H1 (cell line): ENCODE measurements at regions not wholly inside any gene's neighbourhood (a gene's known extent, or its start where the extent isn't known, plus 50 kb on each side); places are given as distances from the start of the nearest gene placed in this dataset.

Source experiments
- CTCF ChIA-PET: fragments of 300-600 bp; sonication (Branson Sonifier 250); formaldehyde crosslinking; loops from one replicate; lab custom pipeline; 2021; ENCODE audit not compliant: partially characterized antibody; lab: Charles Lee
- POLR2A ChIA-PET: fragments of 300-600 bp; sonication (Branson Sonifier 250); formaldehyde crosslinking; loops from one replicate; lab custom pipeline; 2021; ENCODE audit warnings: inconsistent platforms; ENCODE audit not compliant: partially characterized antibody; lab: Charles Lee
- DNase-seq, 2 experiments: peaks; one replicate each; pipeline versions ENCODE4 v3.0.0 to v3.0.0-alpha.2; 2010 to 2022; ENCODE audit warnings: low spot score in 2 of 2, low read depth in 1 of 2, mixed read lengths in 1 of 2
- FAIRE-seq: peaks from 2 replicates; lab custom pipeline; 2011; peaks lifted over from hg19 to GRCh38; lab: Jason Lieb, UNC
- H2AFZ ChIP-seq: 2 replicates; pipeline ENCODE4 v1.8.1; 2012; ENCODE audit warnings: low read length, inconsistent platforms
- H2AK5ac ChIP-seq: 2 replicates; pipeline ENCODE4 v1.6.1; 2013; ENCODE audit warnings: low read depth, low read length
- H2BK120ac ChIP-seq: replicated peaks from 2 replicates; pipeline ENCODE3; 2013; ENCODE audit warnings: low read depth, low read length, inconsistent platforms
- H2BK12ac ChIP-seq: 2 replicates; pipeline ENCODE4 v1.6.1; 2013; ENCODE audit warnings: low read depth, low read length
- H2BK15ac ChIP-seq: 2 replicates; pipeline ENCODE4 v1.6.1; 2013; ENCODE audit warnings: low read length
- H2BK20ac ChIP-seq: 2 replicates; pipeline ENCODE4 v1.6.1; 2013; ENCODE audit warnings: low read length
- H2BK5ac ChIP-seq: 2 replicates; pipeline ENCODE4 v1.6.1; 2013; ENCODE audit warnings: low read depth, low read length
- H3K14ac ChIP-seq: 2 replicates; pipeline ENCODE4 v1.6.1; 2013; ENCODE audit warnings: inconsistent platforms; ENCODE audit not compliant: insufficient read length
- H3K18ac ChIP-seq: 2 replicates; pipeline ENCODE4 v1.6.1; 2013; ENCODE audit warnings: low read length; ENCODE audit errors: extremely low read depth
- H3K23ac ChIP-seq: 2 replicates; pipeline ENCODE4 v1.6.1; 2013; ENCODE audit warnings: inconsistent platforms; ENCODE audit not compliant: insufficient read length
- H3K23me2 ChIP-seq: 2 replicates; pipeline ENCODE4 v1.6.1; 2013; ENCODE audit warnings: low read depth, low read length
- H3K27ac ChIP-seq: 2 replicates; pipeline ENCODE4 v1.6.1; 2011; ENCODE audit warnings: low read depth, low read length, inconsistent platforms
- H3K27me3 ChIP-seq, 4 experiments: replicated peaks in 1 of 4; 1 replicate in 1 of 4; 2 replicates in 3 of 4; pipeline versions ENCODE4 v1.6.1 to v1.8.1; 2011 to 2013; ENCODE audit warnings: low read length in 3 of 4, mild to moderate bottlenecking in 3 of 4, inconsistent platforms in 2 of 4, mixed read lengths in 2 of 4, moderate library complexity in 1 of 4; ENCODE audit not compliant: control insufficient read depth in 3 of 4, insufficient read depth in 3 of 4; ENCODE audit errors: extremely low read depth in 1 of 4
- H3K36me3 ChIP-seq, 4 experiments: 2 replicates each; pipeline versions ENCODE4 v1.6.1 to v1.8.1; 2011 to 2013; ENCODE audit warnings: mild to moderate bottlenecking in 4 of 4, low read length in 3 of 4, moderate library complexity in 2 of 4, control low read depth in 1 of 4, inconsistent platforms in 1 of 4; ENCODE audit not compliant: insufficient read depth in 4 of 4, control insufficient read depth in 2 of 4
- H3K4ac ChIP-seq: replicated peaks from 2 replicates; pipeline ENCODE3; 2013; ENCODE audit warnings: low read length, low read depth, mixed read lengths, inconsistent platforms; ENCODE audit not compliant: insufficient read length
- H3K4me1 ChIP-seq, 4 experiments: replicated peaks in 1 of 4; 1 replicate in 1 of 4; 2 replicates in 3 of 4; pipeline versions ENCODE4 v1.6.1 to v1.8.1; 2011 to 2013; ENCODE audit warnings: low read length in 3 of 4, inconsistent platforms in 2 of 4, mixed read lengths in 1 of 4; ENCODE audit not compliant: insufficient read depth in 4 of 4, control insufficient read depth in 3 of 4
- H3K4me2 ChIP-seq, 2 experiments: 2 replicates each; pipeline versions ENCODE4 v1.6.1 to v1.8.1; 2011 to 2013; ENCODE audit warnings: low read depth in 2 of 2, low read length in 2 of 2, control low read depth in 1 of 2, inconsistent platforms in 1 of 2, mild to moderate bottlenecking in 1 of 2; ENCODE audit not compliant: insufficient read depth in 1 of 2
- H3K4me3 ChIP-seq, 4 experiments: fragments of 200-600, 300-600 bp in 1 of 4; sonication (generic), shearing (Covaris generic), sonication (Bioruptor Twin) in 1 of 4; 2 replicates each; pipeline versions ENCODE4 v1.5.1 to v1.8.1; 2011 to 2016; ENCODE audit warnings: low read length in 4 of 4, low read depth in 3 of 4, control low read depth in 2 of 4, inconsistent platforms in 2 of 4, mild to moderate bottlenecking in 2 of 4, mixed read lengths in 1 of 4, moderate library complexity in 1 of 4; ENCODE audit not compliant: insufficient read depth in 2 of 4; ENCODE audit errors: extremely low read depth in 1 of 4
- H3K56ac ChIP-seq: replicated peaks from 2 replicates; pipeline ENCODE3; 2013; ENCODE audit warnings: low read depth, mild to moderate bottlenecking, mixed read lengths, low read length, inconsistent platforms; ENCODE audit not compliant: insufficient read length
- H3K79me1 ChIP-seq: 2 replicates; pipeline ENCODE4 v1.6.1; 2013; ENCODE audit warnings: low read depth, low read length, control low read depth
- H3K79me2 ChIP-seq, 2 experiments: 2 replicates each; pipeline versions ENCODE4 v1.6.1 to v1.8.1; 2012 to 2013; ENCODE audit warnings: low read length in 2 of 2, mild to moderate bottlenecking in 2 of 2, inconsistent platforms in 1 of 2; ENCODE audit not compliant: insufficient read depth in 2 of 2, control insufficient read depth in 1 of 2
- H3K9ac ChIP-seq, 4 experiments: replicated peaks in 1 of 4; 1 replicate in 1 of 4; 2 replicates in 3 of 4; pipeline versions ENCODE4 v1.6.1 to v1.8.1; 2011 to 2013; ENCODE audit warnings: low read depth in 3 of 4, low read length in 3 of 4, control low read depth in 2 of 4, mild to moderate bottlenecking in 2 of 4, moderate library complexity in 2 of 4, inconsistent platforms in 1 of 4; ENCODE audit errors: extremely low read depth in 1 of 4
- H3K9me3 ChIP-seq, 2 experiments: 2 replicates each; pipeline versions ENCODE4 v1.6.1 to v1.8.1; 2012 to 2013; ENCODE audit warnings: mild to moderate bottlenecking in 2 of 2, moderate library complexity in 2 of 2, control low read depth in 1 of 2, inconsistent platforms in 1 of 2, low read depth in 1 of 2, low read length in 1 of 2, mixed read lengths in 1 of 2; ENCODE audit not compliant: insufficient read depth in 2 of 2
- H4K20me1 ChIP-seq, 2 experiments: replicated peaks in 1 of 2; 2 replicates each; pipeline versions ENCODE3 to v1.8.1; 2011 to 2013; ENCODE audit warnings: inconsistent platforms in 2 of 2, low read length in 2 of 2, mild to moderate bottlenecking in 1 of 2; ENCODE audit not compliant: insufficient read depth in 2 of 2, control insufficient read depth in 1 of 2
- H4K5ac ChIP-seq: 2 replicates; pipeline ENCODE4 v1.6.1; 2013; ENCODE audit warnings: low read length, low read depth, mixed read lengths, inconsistent platforms; ENCODE audit not compliant: insufficient read length
- H4K8ac ChIP-seq: 2 replicates; pipeline ENCODE4 v1.8.0; 2013; ENCODE audit warnings: mild to moderate bottlenecking, moderate library complexity, low read length, inconsistent platforms; ENCODE audit not compliant: insufficient read depth; ENCODE audit errors: extremely low read depth
- H4K91ac ChIP-seq: replicated peaks from 2 replicates; pipeline ENCODE3; 2013; ENCODE audit warnings: low read length, mixed read lengths, inconsistent platforms; ENCODE audit not compliant: insufficient read length
- ASH2L ChIP-seq: fragments of 200-600, 300-600 bp; sonication (generic); IDR thresholded peaks from one replicate; pipeline ENCODE4 v1.7.1; 2017; ENCODE audit warnings: low read length
- RNF2 ChIP-seq: fragments of 200-900, 300-1000 bp; sonication (generic); IDR thresholded peaks from 2 replicates; pipeline ENCODE4 v1.7.1; 2016; ENCODE audit warnings: borderline replicate concordance, low read depth, mild to moderate bottlenecking, antibody characterized with exemption, low read length; ENCODE audit not compliant: poor library complexity, severe bottlenecking; ENCODE audit errors: missing control alignments
- SP2 ChIP-seq: IDR thresholded peaks from 2 replicates; pipeline ENCODE4 v1.6.1; 2012; ENCODE audit warnings: mild to moderate bottlenecking, low read length, inconsistent platforms

DNA sequence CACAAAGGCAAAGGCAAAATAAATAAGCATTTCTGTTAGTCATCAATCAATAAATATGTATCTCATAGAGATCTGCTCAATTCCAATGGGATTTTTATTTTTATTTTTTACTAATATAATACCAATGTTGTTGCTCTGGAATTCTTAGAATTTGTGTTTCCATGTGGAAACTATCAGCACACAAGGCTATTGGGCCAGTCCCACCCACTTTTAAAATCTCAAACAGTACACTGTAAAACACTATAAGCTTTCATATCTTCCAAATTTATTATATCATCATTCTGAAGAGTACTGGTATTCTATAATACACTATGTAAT lies 563.8 kb upstream of the MARCKS start:
- H2BK15ac ChIP-seq: no peak overlapping the region
- H4K91ac ChIP-seq: no peak overlapping the region
- no peak overlapping the region for H2BK5ac ChIP-seq
- H4K5ac ChIP-seq: no peak overlapping the region
- no peak overlapping the region for H3K56ac ChIP-seq
- no peak overlapping the region for H3K18ac ChIP-seq
- peaks cover 0 to 2% (median 0%) of the 10 kb centered on the region in 4 experiments; a peak in 2 of 7 replicates for H3K4me1 ChIP-seq
- H2AK5ac ChIP-seq: no peak overlapping the region
- no peak overlapping the region for H4K8ac ChIP-seq
- no peak overlapping the region for H3K9ac ChIP-seq
- no peaks in the 10 kb centered on the region for H3K79me1 ChIP-seq
- TF ChIP-seq RNF2 (no peak), ASH2L (no peak), SP2 (no peak)
- TF ChIP-seq, all 59 proteins: peak for 0
- Histone ChIP-seq H3K4me3 (no peak overlapping the region), H2BK12ac (no peak overlapping the region), H3K4me2 (no peak overlapping the region), H2AFZ (no peak overlapping the region), H4K20me1 (no peaks in the 10 kb centered on the region), H3K79me2 (no peaks in the 10 kb centered on the region), H3K36me3 (no peaks in the 10 kb centered on the region; a peak in 1 of 8 replicates), H3K9me3 (no peaks in the 10 kb centered on the region), H3K23me2 (no peaks in the 10 kb centered on the region), H2BK120ac (no peak overlapping the region), H3K27ac (no peak overlapping the region), H3K14ac (no peak overlapping the region), H3K27me3 (no peaks in the 10 kb centered on the region), H3K4ac (no peak overlapping the region), H2BK20ac (no peak overlapping the region), H3K23ac (no peak overlapping the region)
- POLR2A ChIA-PET: no interaction called here
- FAIRE-seq: no peak
- CTCF ChIA-PET: interaction anchor here (1.9 to 3.3 kb wide), 2 partner anchors 13 to 15 kb away, joined by 4 to 14 read pairs; no protein-coding TSS in a partner anchor
- no peak for DNase-seq
